Breast epithelium (tissue), 3 donors: ENCODE measurements at regions not wholly inside any gene's neighbourhood (a gene's known extent, or its start where the extent isn't known, plus 50 kb on each side); places are given as distances from the start of the nearest gene placed in this dataset.

Experiments used
- POLR2A ChIP-seq: fragments of 450-650 bp; IDR thresholded peaks from one replicate; pipeline ENCODE4 v1.6.1; 2016; ENCODE audit warnings: antibody characterized with exemption, mild to moderate bottlenecking, moderate library complexity
- TF ChIP-seq, protein P1 (sequence below), 3 donors: fragments of 450-650 bp; IDR thresholded peaks; one replicate each; pipeline ENCODE4 v1.5.1; 2016 to 2017; ENCODE audit warnings: antibody characterized with exemption in 3 of 3, mild to moderate bottlenecking in 3 of 3, moderate library complexity in 3 of 3

DNA sequence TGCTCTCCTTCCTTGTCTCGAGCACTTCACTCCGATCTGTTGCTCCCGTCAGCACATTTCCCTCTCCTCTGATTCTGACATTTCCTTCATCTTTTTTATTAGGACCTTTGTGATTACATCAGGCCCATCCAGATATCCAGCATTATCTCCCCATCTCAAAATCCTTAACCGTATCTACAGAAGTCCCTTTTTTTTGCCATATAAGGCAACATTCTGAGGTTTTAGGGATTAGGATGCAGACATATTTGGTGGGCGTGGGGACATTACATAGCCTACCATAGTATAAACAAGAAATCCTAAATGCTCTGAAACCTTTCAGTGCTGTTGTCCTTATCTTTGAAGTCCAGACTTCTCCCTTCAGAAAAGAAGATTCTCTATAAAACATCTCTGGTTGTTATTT, 505.0 kb upstream of the PITX2 start:
- TF ChIP-seq, protein P1, sequence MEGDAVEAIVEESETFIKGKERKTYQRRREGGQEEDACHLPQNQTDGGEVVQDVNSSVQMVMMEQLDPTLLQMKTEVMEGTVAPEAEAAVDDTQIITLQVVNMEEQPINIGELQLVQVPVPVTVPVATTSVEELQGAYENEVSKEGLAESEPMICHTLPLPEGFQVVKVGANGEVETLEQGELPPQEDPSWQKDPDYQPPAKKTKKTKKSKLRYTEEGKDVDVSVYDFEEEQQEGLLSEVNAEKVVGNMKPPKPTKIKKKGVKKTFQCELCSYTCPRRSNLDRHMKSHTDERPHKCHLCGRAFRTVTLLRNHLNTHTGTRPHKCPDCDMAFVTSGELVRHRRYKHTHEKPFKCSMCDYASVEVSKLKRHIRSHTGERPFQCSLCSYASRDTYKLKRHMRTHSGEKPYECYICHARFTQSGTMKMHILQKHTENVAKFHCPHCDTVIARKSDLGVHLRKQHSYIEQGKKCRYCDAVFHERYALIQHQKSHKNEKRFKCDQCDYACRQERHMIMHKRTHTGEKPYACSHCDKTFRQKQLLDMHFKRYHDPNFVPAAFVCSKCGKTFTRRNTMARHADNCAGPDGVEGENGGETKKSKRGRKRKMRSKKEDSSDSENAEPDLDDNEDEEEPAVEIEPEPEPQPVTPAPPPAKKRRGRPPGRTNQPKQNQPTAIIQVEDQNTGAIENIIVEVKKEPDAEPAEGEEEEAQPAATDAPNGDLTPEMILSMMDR (IDR thresholded peaks at IDR 0.05): no peak
- TF ChIP-seq POLR2A: no peak
